Activated CD4-positive, alpha-beta T cell treated with anti-CD3 and anti-CD28 coated beads, Interleukin-2, amount 10 ng/mL, durations not matched to agents 7 days and 5 days (primary cell): ENCODE measurements at regions not wholly inside any gene's neighbourhood (a gene's known extent, or its start where the extent isn't known, plus 50 kb on each side); places are given as distances from the start of the nearest gene placed in this dataset.
"Not testable (repeated sequence)": the region's sequence is repeated elsewhere in the genome, so short reads cannot be mapped to it uniquely, and the experiment has no call there.

ENCODE experiments used
- CTCF ChIA-PET: fragments of 350-600 bp; sonication (Branson Sonifier 250); formaldehyde crosslinking; loops from one replicate; lab custom pipeline; 2021; ENCODE audit warnings: antibody characterized with exemption; lab: Charles Lee
- POLR2A ChIA-PET: fragments of 350-600 bp; sonication (Branson Sonifier 250); formaldehyde crosslinking; loops from one replicate; lab custom pipeline; 2021; ENCODE audit warnings: antibody characterized with exemption; lab: Charles Lee
- DNase-seq: peaks from one replicate; pipeline ENCODE4 v3.0.0-alpha.2; 2020
- H3K27ac Mint-ChIP-seq: one replicate; pipeline ENCODE4 v1.8.0; 2021; ENCODE audit warnings: mild to moderate bottlenecking, moderate library complexity, mixed read lengths
- H3K27me3 Mint-ChIP-seq: one replicate; pipeline ENCODE4 v1.8.0; 2021; ENCODE audit warnings: mixed read lengths
- H3K36me3 Mint-ChIP-seq: one replicate; pipeline ENCODE4 v1.8.0; 2021; ENCODE audit warnings: low read depth, mixed read lengths
- H3K4me1 Mint-ChIP-seq: one replicate; pipeline ENCODE4 v1.8.0; 2021; ENCODE audit warnings: mixed read lengths
- H3K4me3 Mint-ChIP-seq: one replicate; pipeline ENCODE4 v1.8.0; 2021; ENCODE audit warnings: mild to moderate bottlenecking, moderate library complexity, mixed read lengths
- H3K9me3 Mint-ChIP-seq: one replicate; pipeline ENCODE4 v1.8.0; 2021; ENCODE audit warnings: mixed read lengths

DNA sequence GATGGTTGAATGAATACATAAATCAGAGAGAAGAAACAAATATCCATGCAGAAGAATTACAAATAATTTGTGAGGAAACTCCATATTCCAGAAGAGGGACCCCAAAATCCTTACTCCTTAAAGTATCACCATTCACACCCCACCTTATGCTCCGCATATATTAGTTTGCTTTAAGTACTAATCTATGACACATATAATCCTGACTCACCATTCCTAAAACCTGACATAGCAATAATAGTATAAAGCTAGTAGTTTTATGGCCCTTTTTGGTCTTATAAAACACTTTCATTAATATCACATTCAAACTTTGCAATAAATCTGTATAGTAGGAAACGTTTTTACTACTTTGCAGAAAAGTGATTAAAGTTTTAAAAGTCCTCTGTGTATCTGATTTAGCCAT is 719.0 kb upstream of the SLC39A10 start:
- H3K4me1 Mint-ChIP-seq = no peaks in the 10 kb centered on the region

GRCh38 chr2:194927489-194927888 is 729.5 kb upstream of the SLC39A10 start:
- Mint-ChIP-seq H3K36me3 (no peaks in the 10 kb centered on the region), H3K9me3 (no peaks in the 10 kb centered on the region), H3K4me3 (no peak overlapping the region), H3K27me3 (no peaks in the 10 kb centered on the region), H3K27ac (no peak overlapping the region), H3K4me1 (no peaks in the 10 kb centered on the region)
- CTCF ChIA-PET = no interaction called here
- no peak for DNase-seq
- POLR2A ChIA-PET = no interaction called here

More for the DNA sequence above, 719.0 kb upstream of the SLC39A10 start:
- Mint-ChIP-seq H3K27me3 (no peaks in the 10 kb centered on the region), H3K36me3 (no peaks in the 10 kb centered on the region), H3K27ac (no peak overlapping the region), H3K9me3 (no peaks in the 10 kb centered on the region), H3K4me3 (no peak overlapping the region)
- ChIA-PET CTCF (no interaction called here), POLR2A (no interaction called here)
- DNase-seq = no peak

DNA sequence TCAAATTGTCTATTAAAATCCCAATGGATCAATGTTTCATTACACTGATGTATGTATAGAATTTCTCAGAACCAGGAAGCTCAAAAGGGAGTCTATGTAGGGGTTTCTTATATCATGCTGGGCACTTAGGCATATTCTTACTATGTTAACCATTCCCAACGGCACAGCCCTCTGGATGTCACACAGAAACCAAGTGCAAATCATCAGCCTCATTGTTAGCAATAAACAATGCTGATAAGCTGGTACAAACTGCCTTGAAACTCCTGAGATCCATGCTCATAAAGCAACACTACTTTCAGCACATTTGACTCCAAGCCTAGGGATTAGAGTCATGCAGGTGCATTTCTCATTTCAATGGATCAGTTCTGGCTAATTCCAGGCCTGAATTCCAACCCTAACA is 730.2 kb upstream of the SLC39A10 start:
- Mint-ChIP-seq H3K9me3 (no peaks in the 10 kb centered on the region), H3K4me3 (no peak overlapping the region), H3K27me3 (no peaks in the 10 kb centered on the region), H3K36me3 (no peaks in the 10 kb centered on the region), H3K27ac (no peak overlapping the region), H3K4me1 (no peaks in the 10 kb centered on the region)
- ChIA-PET POLR2A (no interaction called here), CTCF (no interaction called here)
- DNase-seq = no peak

DNA sequence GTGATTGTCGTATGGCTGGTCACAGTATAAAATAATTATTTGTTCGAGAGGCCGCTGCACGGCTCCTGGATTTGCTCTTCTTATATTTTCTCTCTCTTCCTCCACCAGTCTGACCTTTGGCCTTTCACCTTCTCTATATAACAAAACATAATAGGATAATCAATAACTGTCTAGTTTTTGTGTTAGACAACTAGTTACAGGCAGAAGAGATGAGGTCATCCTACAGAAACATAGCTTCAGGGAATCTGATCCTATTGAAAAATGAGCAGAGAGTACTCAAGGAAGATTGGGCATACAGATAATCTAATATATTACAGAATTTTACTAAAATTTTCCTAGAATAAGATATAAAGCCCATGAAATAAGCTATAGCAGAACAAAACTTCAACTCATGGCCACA is 731.3 kb upstream of the SLC39A10 start:
- CTCF ChIA-PET = no interaction called here
- Mint-ChIP-seq H3K9me3 (no peaks in the 10 kb centered on the region), H3K4me3 (no peak overlapping the region), H3K4me1 (no peaks in the 10 kb centered on the region), H3K27ac (no peak overlapping the region), H3K36me3 (no peaks in the 10 kb centered on the region), H3K27me3 (no peaks in the 10 kb centered on the region)
- no peak for DNase-seq
- POLR2A ChIA-PET = no interaction called here

GRCh38 chr2:194917519-194917918 is 739.5 kb upstream of the SLC39A10 start:
- H3K36me3 Mint-ChIP-seq = no peaks in the 10 kb centered on the region
- ChIA-PET POLR2A (no interaction called here), CTCF (interaction anchor here (0.6 kb wide), 1 partner anchor 1138 kb away, joined by 3 read pairs; no protein-coding TSS in a partner anchor)
- DNase-seq = no peak
- no peaks in the 10 kb centered on the region for H3K9me3 Mint-ChIP-seq
- H3K4me3 Mint-ChIP-seq = no peak overlapping the region
- no peaks in the 10 kb centered on the region for H3K4me1 Mint-ChIP-seq
- H3K27me3 Mint-ChIP-seq = no peaks in the 10 kb centered on the region
- no peak overlapping the region for H3K27ac Mint-ChIP-seq

- no peak overlapping the region for H3K27ac Mint-ChIP-seq
- no peak overlapping the region for H3K4me3 Mint-ChIP-seq
- H3K4me1 Mint-ChIP-seq = no peaks in the 10 kb centered on the region
- H3K9me3 Mint-ChIP-seq = no peaks in the 10 kb centered on the region
- no peaks in the 10 kb centered on the region for H3K36me3 Mint-ChIP-seq
- H3K27me3 Mint-ChIP-seq = no peaks in the 10 kb centered on the region
- POLR2A ChIA-PET = no interaction called here
- CTCF ChIA-PET = no interaction called here
- DNase-seq = no peak
These were observed 741.5 kb upstream of the SLC39A10 start for GRCh38 chr2:194915485-194915884.

DNA sequence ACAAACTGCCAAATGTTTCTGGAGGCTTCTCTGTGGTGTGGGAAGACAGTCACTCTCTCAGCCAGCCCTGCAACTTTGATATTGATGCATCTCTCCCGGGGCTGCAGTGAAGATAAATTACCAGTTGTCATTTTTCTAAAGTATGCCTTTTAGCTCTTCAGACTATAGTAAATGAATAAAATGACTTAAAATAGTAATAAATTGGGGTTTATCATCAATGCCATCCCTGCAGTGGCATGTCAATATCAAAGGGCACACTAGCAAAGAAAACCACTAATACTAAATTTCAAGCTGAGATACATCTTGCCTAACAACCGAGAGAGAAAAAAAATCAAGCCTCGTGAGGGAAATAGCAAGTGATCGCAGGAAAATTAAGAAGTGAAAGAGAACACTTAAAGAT is 749.5 kb upstream of the SLC39A10 start:
- no peak overlapping the region for H3K4me3 Mint-ChIP-seq
- no peaks in the 10 kb centered on the region for H3K9me3 Mint-ChIP-seq
- H3K4me1 Mint-ChIP-seq = no peaks in the 10 kb centered on the region
- ChIA-PET CTCF (no interaction called here), POLR2A (no interaction called here)
- H3K27ac Mint-ChIP-seq = no peak overlapping the region
- DNase-seq = no peak
- H3K36me3 Mint-ChIP-seq = no peaks in the 10 kb centered on the region
- H3K27me3 Mint-ChIP-seq = no peaks in the 10 kb centered on the region

- H3K4me1 Mint-ChIP-seq = no peaks in the 10 kb centered on the region
- ChIA-PET POLR2A (no interaction called here), CTCF (no interaction called here)
- no peaks in the 10 kb centered on the region for H3K9me3 Mint-ChIP-seq
- DNase-seq = no peak
- no peak overlapping the region for H3K4me3 Mint-ChIP-seq
- no peak overlapping the region for H3K27ac Mint-ChIP-seq
- peaks cover 3% of the 10 kb centered on the region for H3K27me3 Mint-ChIP-seq
- H3K36me3 Mint-ChIP-seq = no peaks in the 10 kb centered on the region
These were observed 760.2 kb upstream of the SLC39A10 start for GRCh38 chr2:194896871-194897270.

DNA sequence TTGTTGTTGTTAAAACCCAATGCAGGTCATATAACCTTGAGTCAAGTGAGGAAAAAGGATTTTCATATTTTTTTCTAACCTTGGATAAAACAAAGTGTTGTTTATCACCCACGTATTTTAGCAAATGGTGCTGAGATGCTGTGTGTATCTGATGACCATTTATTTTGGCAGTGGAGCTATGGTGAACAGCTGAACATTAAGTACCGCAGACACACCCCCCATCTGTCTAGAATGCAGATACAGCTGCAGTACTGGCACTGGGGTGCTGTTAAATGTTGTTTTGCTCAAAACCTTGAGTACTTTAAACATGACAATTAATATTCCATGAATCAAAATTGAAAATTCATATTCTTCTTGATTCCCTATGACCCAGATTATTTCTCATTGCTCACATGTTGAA is 773.3 kb upstream of the SLC39A10 start:
- CTCF ChIA-PET = no interaction called here

DNA sequence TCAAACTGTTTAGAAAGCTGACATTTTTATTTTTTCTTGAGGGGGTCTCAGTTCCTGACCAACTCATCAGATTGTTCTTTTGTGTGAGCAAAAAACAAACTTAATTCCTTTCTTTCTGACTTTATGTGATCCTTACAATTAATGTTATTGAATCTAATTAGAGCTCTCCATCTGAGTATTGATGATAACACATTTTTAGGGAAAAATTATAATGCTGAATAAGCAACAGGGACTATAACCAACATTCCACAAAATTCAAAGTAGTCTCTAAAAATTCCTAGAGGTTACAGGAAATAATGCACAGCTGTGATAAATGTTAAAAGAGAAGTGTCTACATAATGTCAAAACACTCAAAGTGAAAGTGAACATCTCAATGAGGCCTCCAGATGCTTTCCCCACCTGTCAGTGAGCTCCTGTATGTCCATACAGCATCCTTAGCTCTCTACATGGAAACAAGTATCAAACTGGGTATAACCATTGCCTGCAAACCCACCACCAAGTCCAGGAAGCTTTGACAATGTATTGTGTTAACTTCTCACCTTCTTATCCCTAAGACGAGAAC is 786.0 kb upstream of the SLC39A10 start:
- DNase-seq = no peak
- H3K4me1 Mint-ChIP-seq = no peaks in the 10 kb centered on the region
- POLR2A ChIA-PET = no interaction called here
- H3K27me3 Mint-ChIP-seq = no peaks in the 10 kb centered on the region
- H3K9me3 Mint-ChIP-seq = no peaks in the 10 kb centered on the region
- no peak overlapping the region for H3K27ac Mint-ChIP-seq
- H3K4me3 Mint-ChIP-seq = no peak overlapping the region
- no peaks in the 10 kb centered on the region for H3K36me3 Mint-ChIP-seq
- CTCF ChIA-PET = no interaction called here

More for the DNA sequence above, 773.3 kb upstream of the SLC39A10 start:
- peaks cover under 1% of the 10 kb centered on the region for H3K27me3 Mint-ChIP-seq
- no peaks in the 10 kb centered on the region for H3K9me3 Mint-ChIP-seq
- no peaks in the 10 kb centered on the region for H3K4me1 Mint-ChIP-seq
- POLR2A ChIA-PET = no interaction called here
- H3K36me3 Mint-ChIP-seq = no peaks in the 10 kb centered on the region
- H3K4me3 Mint-ChIP-seq = no peak overlapping the region
- no peak overlapping the region for H3K27ac Mint-ChIP-seq
- DNase-seq = no peak

DNA sequence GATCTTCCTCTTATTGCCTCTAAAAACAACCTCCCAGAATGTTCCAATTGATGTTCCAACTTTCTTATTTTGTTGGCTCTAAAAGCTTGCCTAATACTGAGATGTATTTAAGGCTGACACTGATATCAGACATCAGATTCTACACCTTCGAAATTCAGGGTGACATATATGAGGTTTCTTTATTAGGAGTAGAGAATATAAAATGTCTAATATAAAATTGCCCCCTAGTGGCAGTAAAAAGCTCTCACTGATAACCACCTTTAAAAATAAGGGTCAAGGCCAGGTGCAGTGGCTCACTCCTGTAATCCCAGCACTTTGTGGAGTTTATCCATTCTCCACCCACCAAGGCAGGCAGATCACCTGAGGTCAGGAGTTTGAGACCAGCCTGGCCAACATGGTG is 789.7 kb upstream of the SLC39A10 start:
- H3K4me1 Mint-ChIP-seq = no peaks in the 10 kb centered on the region
- ChIA-PET POLR2A (no interaction called here), CTCF (interaction anchor here (0.5 kb wide), 1 partner anchor 629 kb away, joined by 4 read pairs; no protein-coding TSS in a partner anchor)
- no peaks in the 10 kb centered on the region for H3K36me3 Mint-ChIP-seq
- H3K27me3 Mint-ChIP-seq = no peaks in the 10 kb centered on the region
- H3K27ac Mint-ChIP-seq = no peak overlapping the region
- H3K9me3 Mint-ChIP-seq = no peaks in the 10 kb centered on the region
- no peak for DNase-seq
- no peak overlapping the region for H3K4me3 Mint-ChIP-seq

GRCh38 chr2:194854941-194855340 is 802.1 kb upstream of the SLC39A10 start:
- no peak for DNase-seq
- Mint-ChIP-seq H3K9me3 (no peaks in the 10 kb centered on the region), H3K4me3 (no peak overlapping the region), H3K27me3 (no peaks in the 10 kb centered on the region), H3K27ac (no peak overlapping the region), H3K36me3 (no peaks in the 10 kb centered on the region), H3K4me1 (no peaks in the 10 kb centered on the region)
- POLR2A ChIA-PET = no interaction called here
- CTCF ChIA-PET = no interaction called here

DNA sequence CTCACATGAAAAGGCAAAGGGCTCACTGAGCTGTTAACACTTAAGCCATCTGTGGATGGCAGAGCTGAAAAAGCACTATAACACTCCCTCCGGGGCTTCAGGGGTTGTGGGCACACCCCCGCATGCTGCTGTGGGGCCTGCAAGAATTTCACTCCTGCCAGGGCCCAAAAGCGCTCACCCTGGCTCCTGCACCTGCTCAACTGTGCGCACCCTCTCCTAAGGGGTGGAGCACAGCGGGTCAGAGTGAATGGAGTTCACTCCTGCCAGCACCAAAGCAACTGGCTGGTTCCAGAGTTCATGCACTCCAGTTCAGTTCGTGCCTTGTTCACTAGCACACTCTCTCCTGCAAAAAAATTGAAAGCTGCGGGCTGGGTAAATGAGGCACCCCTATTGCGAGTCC is 814.2 kb upstream of the SLC39A10 start:
- H3K27me3 Mint-ChIP-seq = no peaks in the 10 kb centered on the region
- H3K9me3 Mint-ChIP-seq = no peaks in the 10 kb centered on the region
- ChIA-PET POLR2A (no interaction called here), CTCF (no interaction called here)
- H3K4me1 Mint-ChIP-seq = no peaks in the 10 kb centered on the region
- H3K36me3 Mint-ChIP-seq = no peaks in the 10 kb centered on the region
- no peak for DNase-seq
- H3K4me3 Mint-ChIP-seq = no peak overlapping the region
- no peak overlapping the region for H3K27ac Mint-ChIP-seq

DNA sequence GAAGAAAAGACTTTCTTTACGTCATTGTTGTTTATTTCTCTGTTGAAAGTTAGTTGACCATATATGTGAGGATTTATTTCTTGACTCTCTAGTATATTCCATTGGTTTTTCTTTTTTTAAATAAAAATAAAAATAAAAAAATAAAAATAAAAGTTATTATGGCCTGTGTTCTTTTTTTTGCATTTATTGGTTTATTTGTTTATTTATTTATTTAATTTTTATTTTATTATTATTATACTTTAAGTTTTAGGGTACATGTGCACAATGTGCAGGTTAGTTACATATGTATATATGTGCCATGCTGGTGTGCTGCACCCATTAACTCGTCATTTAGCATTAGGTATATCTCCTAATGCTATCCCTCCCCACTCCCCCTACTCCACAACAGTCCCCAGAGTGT is 822.7 kb upstream of the SLC39A10 start:
- H3K4me1 Mint-ChIP-seq, H3K27me3 Mint-ChIP-seq, H3K36me3 Mint-ChIP-seq, POLR2A ChIA-PET, DNase-seq, H3K27ac Mint-ChIP-seq, H3K9me3 Mint-ChIP-seq, H3K4me3 Mint-ChIP-seq: not testable (repeated sequence)
- CTCF ChIA-PET = interaction anchor here (0.6 kb wide), 1 partner anchor 14 kb away, joined by 4 read pairs; no protein-coding TSS in a partner anchor
